Effector memory CD4-positive, alpha-beta T cell (primary cell): ENCODE measurements at regions not wholly inside any gene's neighbourhood (a gene's known extent, or its start where the extent isn't known, plus 50 kb on each side); places are given as distances from the start of the nearest gene placed in this dataset.

Experiments used
- DNase-seq, 3 donors: peaks; one replicate each; pipeline ENCODE4 v3.0.0-alpha.2; 2020
- H3K27ac ChIP-seq: 2 replicates; pipeline ENCODE4 v1.7.0; 2013; ENCODE audit warnings: mild to moderate bottlenecking, low read length, moderate library complexity; ENCODE audit not compliant: insufficient read depth, poor library complexity, severe bottlenecking
- H3K27me3 ChIP-seq: replicated peaks from 2 replicates; pipeline ENCODE4 v1.7.0; 2013; ENCODE audit warnings: mild to moderate bottlenecking, low read length; ENCODE audit not compliant: insufficient read depth, control insufficient read depth, poor library complexity, severe bottlenecking
- H3K36me3 ChIP-seq: 2 replicates; pipeline ENCODE4 v1.7.0; 2013; ENCODE audit warnings: mild to moderate bottlenecking, low read length, moderate library complexity; ENCODE audit not compliant: control insufficient read depth, insufficient read depth
- H3K4me1 ChIP-seq: 2 replicates; pipeline ENCODE4 v1.7.0; 2013; ENCODE audit warnings: low read length, mild to moderate bottlenecking; ENCODE audit not compliant: control insufficient read depth, insufficient read depth, poor library complexity, severe bottlenecking
- H3K4me3 ChIP-seq: 2 replicates; pipeline ENCODE4 v1.7.0; 2013; ENCODE audit warnings: low read length, low read depth, mild to moderate bottlenecking; ENCODE audit not compliant: insufficient read depth, poor library complexity, severe bottlenecking
- H3K9me3 ChIP-seq: 2 replicates; pipeline ENCODE4 v1.7.0; 2013; ENCODE audit warnings: mild to moderate bottlenecking, low read length, moderate library complexity; ENCODE audit not compliant: control insufficient read depth

DNA sequence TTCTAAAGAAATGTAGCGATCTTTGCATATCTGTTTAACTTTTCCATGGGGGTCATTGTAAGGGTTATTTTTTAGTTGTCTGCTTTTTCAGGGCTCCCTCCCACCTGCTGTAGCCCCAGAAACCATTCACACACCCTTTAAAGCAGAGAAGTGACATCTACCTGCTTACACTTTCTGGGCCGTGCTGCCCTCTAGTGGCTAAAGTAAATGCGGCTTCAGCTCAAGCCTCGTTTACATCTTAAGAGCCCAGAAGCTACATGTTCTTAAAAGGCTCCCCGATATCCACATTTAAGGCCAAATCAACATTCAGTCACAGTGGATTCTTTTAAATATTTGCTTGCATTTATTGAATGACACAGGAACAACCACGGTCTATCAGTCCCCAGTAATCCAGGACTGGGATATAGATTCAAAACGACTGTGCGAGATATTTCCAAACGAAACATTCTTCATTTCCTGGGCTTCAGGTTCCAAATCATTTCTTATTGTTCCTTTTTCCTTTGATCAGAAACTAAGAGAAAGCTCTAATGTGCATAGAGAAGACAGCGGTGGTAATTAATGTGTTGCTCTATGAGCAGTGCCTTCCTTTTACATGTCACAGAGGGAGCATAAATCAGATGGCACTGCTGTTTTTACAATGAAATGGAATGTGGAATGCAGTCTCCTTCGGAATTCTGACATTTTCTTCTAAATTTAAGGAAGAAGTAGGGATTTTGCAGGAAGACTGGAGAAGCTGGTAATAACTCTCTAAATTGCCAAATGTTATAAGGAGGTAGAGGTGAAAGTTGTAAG lies 119.9 kb downstream of the RASGEF1B start:
- H3K27me3 ChIP-seq = peaks cover 2% of the 10 kb centered on the region
- no peak overlapping the region for H3K4me3 ChIP-seq

DNA sequence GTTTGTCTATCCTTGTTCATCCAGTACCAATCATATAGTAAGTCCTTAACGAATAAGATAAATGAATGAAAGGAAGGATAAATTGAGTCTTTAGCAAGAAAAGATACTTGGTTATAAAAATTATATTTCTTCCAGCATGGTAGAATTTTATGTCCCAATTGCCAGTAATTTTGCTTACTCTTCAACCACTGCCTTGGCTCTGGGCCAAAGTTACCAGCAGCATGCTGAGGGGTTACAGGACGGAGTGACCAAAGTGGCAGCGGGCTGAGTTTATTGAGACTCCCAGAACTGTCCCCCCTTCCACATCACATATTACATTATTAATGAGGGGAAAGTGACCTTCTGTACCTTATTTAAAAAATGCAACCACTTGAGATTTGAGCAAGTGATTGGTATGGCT lies 121.7 kb downstream of the RASGEF1B start:
- no peaks in the 10 kb centered on the region for H3K36me3 ChIP-seq
- H3K27ac ChIP-seq = no peak overlapping the region
- DNase-seq = no peak

More for the DNA sequence above, 119.9 kb downstream of the RASGEF1B start:
- Histone ChIP-seq H3K9me3 (no peaks in the 10 kb centered on the region), H3K36me3 (no peaks in the 10 kb centered on the region), H3K4me1 (no peaks in the 10 kb centered on the region), H3K27ac (no peak overlapping the region)
- DNase-seq = peak in 2 of 3 donors; percentile 9 to 34

DNA sequence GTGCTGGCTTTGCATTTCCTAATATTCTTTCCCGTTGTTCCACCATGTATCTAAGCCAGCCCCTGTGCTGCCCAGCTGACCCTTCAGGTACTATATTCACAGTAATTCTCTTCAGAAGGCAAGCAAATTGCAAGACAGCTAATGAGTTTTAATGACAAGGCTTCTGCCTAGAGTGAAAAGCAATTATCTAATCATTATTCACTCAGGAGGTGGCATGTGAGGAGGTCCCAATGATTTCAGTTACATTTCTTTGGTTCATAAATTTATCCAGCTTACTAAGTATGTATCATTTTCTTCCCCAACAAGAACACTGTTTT lies 123.0 kb downstream of the RASGEF1B start:
- no peak overlapping the region for H3K27ac ChIP-seq
- no peak for DNase-seq
- H3K27me3 ChIP-seq = peaks cover 3% of the 10 kb centered on the region
- H3K4me1 ChIP-seq = no peaks in the 10 kb centered on the region
- no peak overlapping the region for H3K4me3 ChIP-seq
- H3K36me3 ChIP-seq = no peaks in the 10 kb centered on the region
- H3K9me3 ChIP-seq = no peaks in the 10 kb centered on the region

More for the DNA sequence above, 121.7 kb downstream of the RASGEF1B start:
- Histone ChIP-seq H3K4me3 (no peak overlapping the region), H3K9me3 (no peaks in the 10 kb centered on the region), H3K4me1 (no peaks in the 10 kb centered on the region), H3K27me3 (peaks cover 3% of the 10 kb centered on the region)

DNA sequence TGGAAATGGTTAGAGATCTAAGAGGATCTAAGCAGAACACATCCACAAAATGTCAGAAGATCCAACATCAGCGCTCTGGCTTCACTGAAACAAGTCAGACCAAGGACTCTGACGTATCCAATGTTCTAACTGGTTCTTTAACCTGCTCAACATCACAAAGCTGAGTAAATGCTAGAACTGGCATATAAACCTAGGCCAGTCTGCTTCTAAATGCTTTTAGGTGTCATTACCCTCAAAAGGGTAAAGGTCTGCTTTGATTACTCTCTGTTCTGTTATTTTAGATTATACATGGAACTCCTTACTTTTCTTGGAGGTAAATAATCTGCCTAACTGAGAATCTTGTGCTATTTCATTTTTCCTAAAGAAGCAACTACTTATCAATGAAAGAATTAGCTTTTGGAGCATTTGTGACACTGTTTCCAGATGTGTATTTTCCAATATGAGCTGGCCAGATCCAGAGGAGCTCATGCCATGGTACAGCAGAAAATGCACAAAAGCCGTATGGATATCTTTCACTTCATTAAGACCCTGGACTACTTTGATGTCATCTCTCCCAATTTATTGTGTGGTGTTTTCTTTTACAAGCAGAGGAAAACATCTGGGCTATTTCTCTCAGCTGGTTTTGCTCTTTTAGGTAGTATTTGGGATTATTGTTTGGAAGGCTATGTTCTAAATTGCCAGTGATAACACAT lies 123.5 kb downstream of the RASGEF1B start:
- Histone ChIP-seq H3K27ac (no peak overlapping the region), H3K4me1 (no peaks in the 10 kb centered on the region), H3K4me3 (no peak overlapping the region), H3K9me3 (no peaks in the 10 kb centered on the region), H3K36me3 (no peaks in the 10 kb centered on the region), H3K27me3 (peaks cover 3% of the 10 kb centered on the region)
- no peak for DNase-seq

DNA sequence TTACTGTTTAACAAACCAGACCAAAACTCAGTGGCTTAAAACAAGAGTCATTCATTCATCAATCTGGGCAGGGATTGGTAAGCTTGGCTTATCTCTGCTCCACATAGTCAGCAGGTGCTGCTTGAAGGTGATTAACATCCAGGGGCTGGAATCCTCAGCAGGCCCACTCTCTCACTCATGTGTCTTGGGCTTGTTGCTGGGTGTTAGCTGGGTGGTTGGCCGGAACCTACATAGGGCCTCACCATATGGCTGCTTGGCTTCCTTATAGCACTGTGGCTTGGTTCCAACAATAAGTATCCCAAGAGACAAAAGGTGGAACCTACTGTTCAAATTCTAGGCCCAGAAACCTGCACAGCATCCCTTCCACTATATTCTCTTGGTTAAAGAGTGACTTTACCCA lies 125.0 kb downstream of the RASGEF1B start:
- Histone ChIP-seq H3K36me3 (no peaks in the 10 kb centered on the region), H3K27ac (no peak overlapping the region), H3K27me3 (peaks cover 3% of the 10 kb centered on the region), H3K9me3 (no peaks in the 10 kb centered on the region), H3K4me3 (no peak overlapping the region), H3K4me1 (no peaks in the 10 kb centered on the region)
- no peak for DNase-seq

DNA sequence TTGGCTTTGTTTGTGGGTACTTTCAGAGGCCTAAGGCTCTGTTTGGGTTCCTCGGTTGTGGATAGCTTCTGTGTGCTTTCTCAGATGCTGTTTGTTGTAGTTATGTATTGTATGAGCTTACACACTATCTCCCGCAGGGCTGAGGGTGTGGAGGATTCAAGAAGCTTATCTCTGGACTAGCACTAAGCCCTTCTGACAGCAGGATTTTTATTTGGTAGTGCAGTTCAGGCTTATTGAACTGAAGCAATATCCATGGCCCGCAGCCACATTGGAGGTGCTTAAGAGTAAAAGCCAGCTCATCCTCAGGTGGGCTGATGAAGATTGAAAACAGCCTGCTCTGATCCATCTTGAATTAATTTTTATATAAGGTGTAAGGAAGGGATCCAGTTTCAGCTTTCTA lies 128.2 kb downstream of the RASGEF1B start:
- DNase-seq = no peak
- H3K27ac ChIP-seq = no peak overlapping the region
- H3K4me1 ChIP-seq = no peaks in the 10 kb centered on the region
- H3K27me3 ChIP-seq = peaks cover 3% of the 10 kb centered on the region
- H3K36me3 ChIP-seq = no peaks in the 10 kb centered on the region
- H3K4me3 ChIP-seq = no peak overlapping the region
- H3K9me3 ChIP-seq = no peaks in the 10 kb centered on the region

DNA sequence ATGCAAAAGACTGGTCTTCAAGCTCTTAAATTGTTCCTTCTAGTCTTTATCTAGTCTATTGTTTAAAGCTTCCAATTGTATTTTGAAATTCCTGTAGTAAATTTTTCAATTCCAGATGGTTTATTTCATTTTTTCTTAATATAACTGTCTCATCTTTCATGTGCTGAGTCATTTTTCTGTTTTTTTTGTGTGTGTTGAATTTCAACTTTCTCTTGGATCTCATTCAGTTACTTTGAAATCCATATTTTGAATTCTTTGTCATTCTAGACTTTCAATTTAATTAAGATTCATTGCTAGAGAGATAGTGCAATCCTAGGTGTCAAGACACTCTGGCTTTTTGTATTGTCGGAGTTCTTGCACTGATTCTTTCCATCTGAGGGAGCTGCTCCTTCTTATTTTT lies 128.0 kb upstream of the PRKG2 start:
- H3K27me3 ChIP-seq = peaks cover 3% of the 10 kb centered on the region
- H3K4me3 ChIP-seq = no peak overlapping the region
- no peaks in the 10 kb centered on the region for H3K4me1 ChIP-seq
- no peak overlapping the region for H3K27ac ChIP-seq
- H3K9me3 ChIP-seq = no peaks in the 10 kb centered on the region
- no peaks in the 10 kb centered on the region for H3K36me3 ChIP-seq
- DNase-seq = no peak

- DNase-seq = no peak
- Histone ChIP-seq H3K4me3 (no peak overlapping the region), H3K36me3 (no peaks in the 10 kb centered on the region), H3K9me3 (no peaks in the 10 kb centered on the region), H3K27me3 (no peaks in the 10 kb centered on the region), H3K27ac (no peak overlapping the region), H3K4me1 (no peaks in the 10 kb centered on the region)
Observed at GRCh38 chr4:81337211-81337610, 122.2 kb upstream of the PRKG2 start.

DNA sequence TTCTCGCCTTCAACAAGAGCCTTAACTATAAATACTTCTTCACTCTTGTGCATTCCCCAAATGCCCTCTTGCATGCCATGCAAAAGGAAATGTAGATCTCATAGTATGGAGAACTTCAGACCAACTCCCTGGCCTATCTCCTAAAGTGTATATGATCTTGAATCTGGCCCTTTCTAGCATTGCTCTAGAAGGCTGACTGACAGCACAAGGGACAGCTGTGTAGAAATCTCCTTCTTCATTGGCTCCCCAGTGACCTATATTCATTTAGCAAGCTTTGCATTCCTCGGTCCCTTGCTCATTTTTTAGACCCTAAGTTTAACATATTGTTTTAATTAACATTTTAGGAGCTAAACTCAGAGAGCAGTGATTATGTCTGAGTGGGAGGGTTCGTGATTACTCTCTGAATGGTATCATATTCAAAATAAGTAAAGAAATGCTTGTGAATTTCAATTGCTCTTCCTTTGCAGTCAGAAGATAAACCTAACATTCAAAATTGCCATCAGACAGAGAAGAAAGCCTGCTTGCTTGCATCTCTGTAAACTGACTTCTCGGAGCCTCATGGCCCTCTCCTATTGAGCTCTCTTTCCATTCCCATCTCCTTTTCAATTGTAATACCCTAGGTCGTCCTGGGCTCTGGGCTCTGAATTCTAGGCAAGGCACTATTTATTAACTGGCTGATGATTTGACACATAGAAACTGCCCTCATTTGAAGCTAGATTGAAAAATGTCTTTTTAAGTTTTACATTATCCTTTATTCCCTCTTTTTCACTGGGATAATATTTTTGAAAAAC lies 120.3 kb upstream of the PRKG2 start:
- DNase-seq = no peak
- no peaks in the 10 kb centered on the region for H3K4me1 ChIP-seq
- H3K27ac ChIP-seq = no peak overlapping the region
- H3K4me3 ChIP-seq = no peak overlapping the region
- no peaks in the 10 kb centered on the region for H3K27me3 ChIP-seq
- H3K9me3 ChIP-seq = no peaks in the 10 kb centered on the region
- H3K36me3 ChIP-seq = no peaks in the 10 kb centered on the region

DNA sequence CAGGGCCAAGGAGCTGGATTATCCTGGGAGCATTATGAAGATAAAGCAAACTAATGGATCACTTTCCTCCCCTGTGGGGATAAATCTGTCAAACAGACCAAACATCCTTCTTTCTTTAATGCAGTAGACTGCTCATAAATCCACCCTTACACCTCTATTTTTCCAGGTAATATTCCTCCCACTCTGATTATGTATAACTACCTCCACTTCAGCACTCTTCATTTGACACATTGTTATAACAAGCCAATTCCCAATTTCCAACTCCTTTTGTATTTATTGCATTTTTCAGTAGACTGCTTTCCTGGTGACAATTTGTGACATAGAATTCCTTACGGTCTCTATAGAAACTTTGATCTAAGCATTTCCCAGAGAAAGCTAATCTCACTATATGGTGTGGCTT lies 115.0 kb upstream of the PRKG2 start:
- no peaks in the 10 kb centered on the region for H3K27me3 ChIP-seq
- H3K4me1 ChIP-seq = no peaks in the 10 kb centered on the region
- H3K36me3 ChIP-seq = no peaks in the 10 kb centered on the region
- H3K4me3 ChIP-seq = no peak overlapping the region
- DNase-seq = no peak
- H3K9me3 ChIP-seq = no peaks in the 10 kb centered on the region
- H3K27ac ChIP-seq = no peak overlapping the region
